ENCODE measurements at regions not wholly inside any gene's neighbourhood (a gene's known extent, or its start where the extent isn't known, plus 50 kb on each side); places are given as distances from the start of the nearest gene placed in this dataset.

DNA sequence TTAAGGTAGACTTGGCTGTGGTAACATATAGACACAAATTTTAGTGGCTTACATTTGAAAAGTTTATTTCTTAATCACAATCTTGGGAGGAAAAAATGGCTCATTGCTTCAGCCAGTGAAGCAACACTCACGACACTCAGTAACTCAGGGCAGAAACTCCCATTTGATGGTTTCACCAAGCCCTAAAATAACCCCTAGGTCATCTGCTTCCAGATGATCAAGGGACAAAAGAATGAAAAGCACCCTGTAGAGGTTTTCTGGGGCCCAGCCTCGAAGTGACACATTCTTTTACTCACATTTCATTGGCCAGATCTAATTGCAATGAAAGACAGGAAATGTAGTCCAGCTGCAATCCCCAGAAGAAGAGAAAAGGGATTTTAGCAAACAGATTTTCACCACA, 275.9 kb downstream of the TMX3 start:
- TF ChIP-seq ZFX (IDR thresholded peaks at IDR 0.05; ENCODE audit: borderline replicate concordance): no peak
- TF ChIP-seq, protein P1, sequence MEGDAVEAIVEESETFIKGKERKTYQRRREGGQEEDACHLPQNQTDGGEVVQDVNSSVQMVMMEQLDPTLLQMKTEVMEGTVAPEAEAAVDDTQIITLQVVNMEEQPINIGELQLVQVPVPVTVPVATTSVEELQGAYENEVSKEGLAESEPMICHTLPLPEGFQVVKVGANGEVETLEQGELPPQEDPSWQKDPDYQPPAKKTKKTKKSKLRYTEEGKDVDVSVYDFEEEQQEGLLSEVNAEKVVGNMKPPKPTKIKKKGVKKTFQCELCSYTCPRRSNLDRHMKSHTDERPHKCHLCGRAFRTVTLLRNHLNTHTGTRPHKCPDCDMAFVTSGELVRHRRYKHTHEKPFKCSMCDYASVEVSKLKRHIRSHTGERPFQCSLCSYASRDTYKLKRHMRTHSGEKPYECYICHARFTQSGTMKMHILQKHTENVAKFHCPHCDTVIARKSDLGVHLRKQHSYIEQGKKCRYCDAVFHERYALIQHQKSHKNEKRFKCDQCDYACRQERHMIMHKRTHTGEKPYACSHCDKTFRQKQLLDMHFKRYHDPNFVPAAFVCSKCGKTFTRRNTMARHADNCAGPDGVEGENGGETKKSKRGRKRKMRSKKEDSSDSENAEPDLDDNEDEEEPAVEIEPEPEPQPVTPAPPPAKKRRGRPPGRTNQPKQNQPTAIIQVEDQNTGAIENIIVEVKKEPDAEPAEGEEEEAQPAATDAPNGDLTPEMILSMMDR (IDR thresholded peaks at IDR 0.05): no peak
